BJ (cell line): ENCODE measurements at regions not wholly inside any gene's neighbourhood (a gene's known extent, or its start where the extent isn't known, plus 50 kb on each side); places are given as distances from the start of the nearest gene placed in this dataset.

ENCODE experiments used
- CTCF ChIA-PET: fragments of 350-600 bp; formaldehyde crosslinking; extraction: SDS; loops from one replicate; lab custom pipeline; 2021; ENCODE audit warnings: antibody characterized with exemption, inconsistent platforms; lab: Yijun Ruan, JAX
- POLR2A ChIA-PET: fragments of 300-600 bp; sonication (Branson Sonifier 250); formaldehyde crosslinking; extraction: SDS; loops from one replicate; lab custom pipeline; 2021; ENCODE audit warnings: antibody characterized with exemption; lab: Charles Lee
- DNase-seq: peaks from one replicate; pipeline ENCODE4 v3.0.0-alpha.2; 2011; ENCODE audit warnings: low read depth
- H3K27me3 ChIP-seq: 2 replicates; pipeline ENCODE4 v1.6.0; 2011; ENCODE audit warnings: low read length; ENCODE audit not compliant: control insufficient read depth, insufficient read depth
- H3K36me3 ChIP-seq: 2 replicates; pipeline ENCODE4 v1.5.1; 2011; ENCODE audit warnings: low read length; ENCODE audit not compliant: control insufficient read depth, insufficient read depth
- H3K4me3 ChIP-seq: 2 replicates; pipeline ENCODE4 v1.5.1; 2011; ENCODE audit warnings: low read depth, mild to moderate bottlenecking, control low read depth, low read length
- TF ChIP-seq, protein P1 (sequence below): IDR thresholded peaks from 2 replicates; pipeline ENCODE4 v1.5.1; 2011; ENCODE audit warnings: low read depth, mild to moderate bottlenecking, control low read depth, inconsistent platforms, low read length, moderate library complexity; ENCODE audit not compliant: insufficient read depth

DNA sequence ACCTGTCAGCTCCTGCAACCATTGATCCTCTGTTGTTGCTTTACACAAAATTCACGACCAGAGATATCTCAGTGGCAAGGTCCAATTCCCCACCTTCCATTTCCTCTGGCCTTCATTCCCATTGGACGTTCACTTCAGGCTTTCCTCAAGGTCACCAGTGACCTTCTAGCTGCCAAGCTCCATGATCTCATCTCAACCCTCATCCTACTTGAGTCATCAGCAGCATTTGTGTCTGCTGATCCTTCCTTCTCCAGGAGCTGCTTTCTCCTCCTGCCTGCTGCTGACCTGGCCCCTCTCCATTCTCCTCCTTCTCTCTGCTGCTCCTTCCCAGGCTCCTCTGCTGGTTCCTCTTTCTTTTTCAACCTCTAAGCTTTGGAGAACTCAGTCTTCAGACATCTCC lies 66.2 kb upstream of the C10orf90 start:
- H3K4me3 ChIP-seq, result no peak overlapping the region
- POLR2A ChIA-PET, result no interaction called here
- CTCF ChIA-PET, result interaction anchor here (0.7 kb wide), 1 partner anchor 11 kb away, joined by 3 read pairs; no protein-coding TSS in a partner anchor
- no peaks in the 10 kb centered on the region for H3K27me3 ChIP-seq
- no peaks in the 10 kb centered on the region for H3K36me3 ChIP-seq
- TF ChIP-seq, protein P1, sequence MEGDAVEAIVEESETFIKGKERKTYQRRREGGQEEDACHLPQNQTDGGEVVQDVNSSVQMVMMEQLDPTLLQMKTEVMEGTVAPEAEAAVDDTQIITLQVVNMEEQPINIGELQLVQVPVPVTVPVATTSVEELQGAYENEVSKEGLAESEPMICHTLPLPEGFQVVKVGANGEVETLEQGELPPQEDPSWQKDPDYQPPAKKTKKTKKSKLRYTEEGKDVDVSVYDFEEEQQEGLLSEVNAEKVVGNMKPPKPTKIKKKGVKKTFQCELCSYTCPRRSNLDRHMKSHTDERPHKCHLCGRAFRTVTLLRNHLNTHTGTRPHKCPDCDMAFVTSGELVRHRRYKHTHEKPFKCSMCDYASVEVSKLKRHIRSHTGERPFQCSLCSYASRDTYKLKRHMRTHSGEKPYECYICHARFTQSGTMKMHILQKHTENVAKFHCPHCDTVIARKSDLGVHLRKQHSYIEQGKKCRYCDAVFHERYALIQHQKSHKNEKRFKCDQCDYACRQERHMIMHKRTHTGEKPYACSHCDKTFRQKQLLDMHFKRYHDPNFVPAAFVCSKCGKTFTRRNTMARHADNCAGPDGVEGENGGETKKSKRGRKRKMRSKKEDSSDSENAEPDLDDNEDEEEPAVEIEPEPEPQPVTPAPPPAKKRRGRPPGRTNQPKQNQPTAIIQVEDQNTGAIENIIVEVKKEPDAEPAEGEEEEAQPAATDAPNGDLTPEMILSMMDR, result no peak
- DNase-seq, result no peak

DNA sequence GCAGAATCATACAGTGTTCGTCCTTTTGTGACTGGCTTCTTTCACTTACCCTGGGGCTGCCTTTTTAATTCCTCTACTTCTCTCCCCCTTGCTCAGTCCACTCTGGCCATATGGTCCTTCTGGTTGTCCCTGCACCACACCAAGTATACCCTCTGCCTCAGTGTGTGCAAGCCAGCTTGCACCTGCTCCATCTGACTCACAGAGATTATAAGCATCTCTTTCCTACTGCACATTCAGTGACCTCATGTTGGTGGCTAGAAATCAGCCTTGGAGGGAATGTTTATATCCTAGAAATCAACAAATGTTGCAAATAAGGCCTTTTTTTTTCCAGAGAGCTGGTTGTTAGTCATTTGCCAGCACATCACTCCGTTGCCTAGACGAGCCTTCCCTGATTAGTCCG lies 67.5 kb upstream of the C10orf90 start:
- Histone ChIP-seq H3K27me3 (no peaks in the 10 kb centered on the region), H3K4me3 (no peak overlapping the region), H3K36me3 (no peaks in the 10 kb centered on the region)
- no peak for DNase-seq
- CTCF ChIA-PET, result interaction anchor here (2.9 kb wide), 1 partner anchor 11 kb away, joined by 7 read pairs; no protein-coding TSS in a partner anchor
- POLR2A ChIA-PET, result no interaction called here
- TF ChIP-seq, protein P1, result no peak

DNA sequence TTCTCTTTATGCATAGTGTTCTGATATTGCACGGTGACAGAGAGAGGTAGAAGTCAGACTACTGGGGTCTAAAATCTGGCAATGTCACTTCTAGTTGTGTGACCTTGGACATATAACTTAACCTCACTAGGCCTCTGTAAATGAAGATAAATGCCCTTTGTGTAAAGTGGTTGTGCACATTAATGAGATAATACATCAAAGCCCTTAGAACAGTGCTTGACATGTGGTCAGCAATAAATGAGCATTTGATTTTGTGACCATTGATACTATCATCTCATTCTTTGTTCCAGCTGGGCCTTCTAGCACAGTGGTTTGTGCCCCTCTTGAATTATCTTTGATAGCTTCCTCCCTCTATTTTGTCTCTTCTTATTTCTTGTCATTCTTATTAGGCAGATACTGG lies 74.1 kb upstream of the C10orf90 start:
- no peak for DNase-seq
- TF ChIP-seq, protein P1, result no peak
- H3K4me3 ChIP-seq, result no peak overlapping the region
- no peaks in the 10 kb centered on the region for H3K27me3 ChIP-seq
- H3K36me3 ChIP-seq, result no peaks in the 10 kb centered on the region
- POLR2A ChIA-PET, result no interaction called here
- CTCF ChIA-PET, result interaction anchor here (1.5 kb wide), 1 partner anchor 810 kb away, joined by 6 read pairs; no protein-coding TSS in a partner anchor

DNA sequence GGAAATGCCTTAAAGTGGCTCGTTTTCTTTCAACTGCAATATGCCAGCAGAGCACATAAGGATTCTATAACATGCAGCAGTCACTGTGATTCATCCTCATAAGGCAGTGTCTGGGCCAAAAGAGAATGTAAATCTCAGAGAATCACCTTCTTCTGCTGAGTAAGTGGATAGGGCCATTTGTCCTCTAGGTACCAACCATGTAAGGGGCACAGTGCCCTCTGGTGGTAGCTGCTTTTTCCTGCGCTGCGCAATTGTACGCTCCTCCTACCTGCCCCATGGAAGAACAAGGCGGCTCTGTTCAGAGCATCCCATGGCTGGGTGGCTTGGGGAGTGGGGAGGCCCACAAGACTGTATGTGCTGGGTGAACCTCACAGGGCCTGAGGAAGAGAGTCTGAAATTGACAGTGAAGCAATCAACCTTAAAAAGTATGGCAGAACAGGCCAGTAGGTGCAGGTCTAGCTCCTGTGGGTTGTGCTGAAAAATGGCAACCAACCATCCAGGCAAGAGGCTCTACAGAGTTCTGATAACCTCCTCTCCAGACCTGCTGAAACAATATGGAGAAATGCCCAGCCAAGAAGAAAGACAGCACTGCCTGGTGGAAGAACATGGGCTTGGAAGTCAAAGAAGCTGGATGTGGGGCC lies 78.6 kb upstream of the C10orf90 start:
- Histone ChIP-seq H3K36me3 (no peaks in the 10 kb centered on the region), H3K4me3 (no peak overlapping the region), H3K27me3 (no peaks in the 10 kb centered on the region)
- peak; percentile 5 for DNase-seq
- TF ChIP-seq, protein P1, result peak; percentile 86
- POLR2A ChIA-PET, result no interaction called here
- CTCF ChIA-PET, result interaction anchor here (1.0 to 3.5 kb wide), 9 partner anchors 9 to 814 kb away, joined by 3 to 23 read pairs (median 3); no protein-coding TSS in a partner anchor

DNA sequence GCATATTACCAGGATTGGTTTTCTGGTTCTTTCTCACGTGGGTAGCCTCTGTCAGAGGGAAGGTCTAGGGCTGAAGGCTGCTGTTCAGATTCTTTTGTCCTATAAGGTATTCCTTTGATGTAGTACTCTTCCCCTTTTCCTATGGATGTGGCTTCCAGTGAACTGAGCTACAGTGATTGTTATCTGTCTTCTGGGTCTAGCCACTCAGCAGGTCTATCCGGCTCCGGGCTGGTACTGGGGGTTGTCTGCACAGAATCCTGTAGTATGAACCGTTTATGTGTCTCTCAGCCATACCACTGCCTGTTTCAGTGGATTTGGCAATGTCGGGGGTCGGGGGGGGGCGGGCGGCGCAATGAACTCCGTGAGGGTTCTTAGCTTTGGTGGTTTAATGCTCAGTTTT lies 84.5 kb upstream of the C10orf90 start:
- Histone ChIP-seq H3K27me3 (no peaks in the 10 kb centered on the region), H3K36me3 (no peaks in the 10 kb centered on the region), H3K4me3 (no peak overlapping the region)
- ChIA-PET POLR2A (no interaction called here), CTCF (interaction anchor here (0.6 to 1.2 kb wide), 2 partner anchors 9 to 821 kb away, joined by 4 read pairs; no protein-coding TSS in a partner anchor)
- TF ChIP-seq, protein P1, result no peak
- no peak for DNase-seq
